GM18867 (cell line): ENCODE measurements at regions not wholly inside any gene's neighbourhood (a gene's known extent, or its start where the extent isn't known, plus 50 kb on each side); places are given as distances from the start of the nearest gene placed in this dataset.
"Not testable (repeated sequence)": the region's sequence is repeated elsewhere in the genome, so short reads cannot be mapped to it uniquely, and the experiment has no call there.

Experiments used
- ATAC-seq: cut with Tn5 transposase; IDR thresholded peaks from one replicate; pipeline ENCODE4 v1.9.1; 2021; ENCODE audit warnings: mild to moderate bottlenecking, moderate library complexity; ENCODE audit not compliant: unreplicated experiment

GRCh38 chr20:48390981-48391380 lies 436.8 kb downstream of the PREX1 start:
- no peak for ATAC-seq

GRCh38 chr20:48387675-48388074 lies 440.1 kb downstream of the PREX1 start:
- ATAC-seq, result no peak

GRCh38 chr20:48385527-48385926 lies 442.3 kb downstream of the PREX1 start:
- no peak for ATAC-seq

GRCh38 chr20:48385114-48385513 lies 442.7 kb downstream of the PREX1 start:
- no peak for ATAC-seq

GRCh38 chr20:48384147-48384818 lies 443.5 kb downstream of the PREX1 start:
- no peak for ATAC-seq

GRCh38 chr20:48383252-48383651 lies 444.5 kb downstream of the PREX1 start:
- ATAC-seq, result no peak

GRCh38 chr20:48382304-48382703 lies 445.5 kb downstream of the PREX1 start:
- no peak for ATAC-seq

- ATAC-seq, result no peak
Observed at GRCh38 chr20:48381353-48382120, 446.3 kb downstream of the PREX1 start.

GRCh38 chr20:48380661-48381060 lies 447.1 kb downstream of the PREX1 start:
- ATAC-seq, result no peak

- no peak for ATAC-seq
Observed at GRCh38 chr20:48378976-48379675, 448.7 kb downstream of the PREX1 start.

GRCh38 chr20:48377940-48378339 lies 449.9 kb downstream of the PREX1 start:
- ATAC-seq, result no peak

GRCh38 chr20:48375804-48376203 lies 452.0 kb downstream of the PREX1 start:
- ATAC-seq, result no peak

- no peak for ATAC-seq
Observed at GRCh38 chr20:48374991-48375595, 452.7 kb downstream of the PREX1 start.

GRCh38 chr20:48374031-48374907 lies 453.5 kb downstream of the PREX1 start:
- not testable (repeated sequence) for ATAC-seq

- ATAC-seq, result no peak
Observed at GRCh38 chr20:48373555-48373934, 454.3 kb downstream of the PREX1 start.

- not testable (repeated sequence) for ATAC-seq
Observed at GRCh38 chr20:48372851-48373554, 454.8 kb downstream of the PREX1 start.

- ATAC-seq, result no peak
Observed at GRCh38 chr20:48371211-48371610, 456.6 kb downstream of the PREX1 start.

- ATAC-seq, result not testable (repeated sequence)
Observed at GRCh38 chr20:48368580-48369021, 459.2 kb downstream of the PREX1 start.

GRCh38 chr20:48367541-48368358 lies 460.0 kb downstream of the PREX1 start:
- not testable (repeated sequence) for ATAC-seq
